ENCODE measurements at regions not wholly inside any gene's neighbourhood (a gene's known extent, or its start where the extent isn't known, plus 50 kb on each side); places are given as distances from the start of the nearest gene placed in this dataset.
A peak's percentile ranks its signal among the peaks of the same experiment; 100 is the strongest.
"Not testable (repeated sequence)": the region's sequence is repeated elsewhere in the genome, so short reads cannot be mapped to it uniquely, and the experiment has no call there.

DNA sequence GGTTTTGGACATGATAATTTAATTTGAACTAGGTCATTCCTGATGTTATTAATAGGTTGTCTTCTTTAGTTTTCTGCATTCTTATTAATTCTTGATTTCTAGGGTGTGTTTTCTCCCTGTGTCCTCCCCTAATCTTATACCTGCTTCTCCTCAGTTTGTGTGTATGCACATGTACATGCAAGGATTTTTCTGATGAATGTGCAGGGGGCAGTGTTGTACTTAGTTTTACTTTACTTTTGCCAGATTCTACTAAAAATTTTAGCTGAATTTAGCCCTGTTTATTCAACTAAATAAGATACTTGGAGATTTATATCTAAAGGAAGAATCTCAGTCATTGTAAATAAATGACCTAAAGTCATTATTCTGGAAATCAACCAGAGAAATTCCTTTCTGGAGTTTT is 144.8 kb downstream of the SEPTIN7 start:
- H3K27me3 ChIP-seq, H3K9me3 ChIP-seq, H3K36me3 ChIP-seq, H3K4me3 ChIP-seq, DNase-seq: not testable (repeated sequence)

DNA sequence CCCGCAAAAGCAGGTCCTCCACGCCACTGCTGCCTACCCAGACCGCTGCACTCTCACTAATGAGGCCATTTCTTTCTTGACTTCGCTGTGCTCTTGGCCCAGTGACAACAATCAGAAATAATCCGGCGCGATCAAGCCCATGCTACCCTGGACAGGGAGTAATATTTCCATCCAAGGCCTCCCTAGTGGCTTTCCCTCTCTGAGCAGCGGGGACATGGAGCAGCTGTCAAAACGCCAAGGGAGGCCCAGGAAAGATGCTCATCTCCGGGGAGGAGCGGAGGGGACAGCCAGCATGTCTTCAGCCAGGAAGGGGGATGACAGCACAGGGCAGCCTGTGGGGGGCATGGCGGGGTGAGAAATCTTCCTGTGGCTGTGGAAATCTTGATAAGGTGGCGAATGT is 154.9 kb downstream of the SEPTIN7 start:
- H3K4me3 ChIP-seq, H3K36me3 ChIP-seq, DNase-seq, H3K27me3 ChIP-seq, H3K9me3 ChIP-seq: not testable (repeated sequence)

DNA sequence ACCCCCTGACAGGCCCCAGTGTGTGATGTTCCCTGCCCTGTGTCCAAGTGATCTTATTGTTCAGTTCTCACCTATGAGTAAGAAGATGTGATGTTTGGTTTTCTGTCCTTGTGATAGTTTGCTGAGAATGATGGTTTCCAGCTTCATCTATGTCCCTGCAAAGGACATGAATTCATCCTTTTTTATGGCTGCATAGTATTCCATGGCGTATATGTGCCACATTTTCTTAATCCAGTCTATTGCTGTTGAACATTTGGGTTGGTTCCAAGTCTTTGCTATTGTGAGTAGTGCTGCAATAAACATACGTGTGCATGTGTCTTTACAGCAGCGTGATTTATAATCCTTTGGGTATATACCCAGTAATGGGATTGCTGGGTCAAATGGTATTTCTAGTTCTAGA is 156.1 kb downstream of the SEPTIN7 start:
- DNase-seq, H3K4me3 ChIP-seq, H3K27me3 ChIP-seq, H3K36me3 ChIP-seq, H3K9me3 ChIP-seq: not testable (repeated sequence)

DNA sequence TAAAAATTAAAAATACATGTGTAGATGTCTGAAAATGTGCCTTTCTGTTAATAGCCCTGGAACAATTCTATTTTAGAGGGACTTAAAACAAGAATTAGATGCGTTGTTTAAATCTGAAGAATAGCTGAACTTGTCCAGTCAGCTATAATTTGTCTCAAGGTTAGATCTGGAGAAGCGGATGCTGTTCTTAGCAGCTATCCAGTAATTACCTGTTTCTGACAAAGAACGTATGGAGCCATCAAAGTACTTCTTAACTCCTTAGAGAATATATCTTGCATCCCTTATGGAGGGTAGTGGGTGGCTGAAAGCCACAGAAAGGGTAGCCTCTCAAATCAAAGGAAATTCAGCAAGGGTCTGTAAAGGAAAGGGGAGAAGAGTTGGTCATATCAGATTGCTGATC is 160.4 kb downstream of the SEPTIN7 start:
- H3K36me3 ChIP-seq, H3K9me3 ChIP-seq, H3K27me3 ChIP-seq, DNase-seq, H3K4me3 ChIP-seq: not testable (repeated sequence)

DNA sequence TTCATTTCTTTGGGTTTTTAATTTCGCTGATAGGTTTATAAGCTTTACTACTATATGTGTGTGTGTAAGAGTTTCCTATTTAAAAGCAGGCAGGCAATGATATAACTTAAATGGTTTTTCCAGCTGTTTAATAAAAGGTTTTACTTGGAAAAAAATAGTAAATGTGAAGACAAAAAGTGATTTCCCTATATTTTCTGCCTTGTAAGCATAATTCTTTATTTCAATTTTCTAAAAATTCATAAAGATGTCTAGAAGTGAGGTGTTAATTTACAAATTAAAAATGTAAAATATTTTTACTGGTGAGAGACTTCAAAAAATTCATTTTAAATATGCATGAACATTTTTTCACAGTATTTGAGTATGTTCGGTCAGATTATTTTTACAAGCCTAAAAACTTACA is 161.8 kb downstream of the SEPTIN7 start:
- not testable (repeated sequence) for DNase-seq, H3K36me3 ChIP-seq, H3K27me3 ChIP-seq, H3K9me3 ChIP-seq, H3K4me3 ChIP-seq

DNA sequence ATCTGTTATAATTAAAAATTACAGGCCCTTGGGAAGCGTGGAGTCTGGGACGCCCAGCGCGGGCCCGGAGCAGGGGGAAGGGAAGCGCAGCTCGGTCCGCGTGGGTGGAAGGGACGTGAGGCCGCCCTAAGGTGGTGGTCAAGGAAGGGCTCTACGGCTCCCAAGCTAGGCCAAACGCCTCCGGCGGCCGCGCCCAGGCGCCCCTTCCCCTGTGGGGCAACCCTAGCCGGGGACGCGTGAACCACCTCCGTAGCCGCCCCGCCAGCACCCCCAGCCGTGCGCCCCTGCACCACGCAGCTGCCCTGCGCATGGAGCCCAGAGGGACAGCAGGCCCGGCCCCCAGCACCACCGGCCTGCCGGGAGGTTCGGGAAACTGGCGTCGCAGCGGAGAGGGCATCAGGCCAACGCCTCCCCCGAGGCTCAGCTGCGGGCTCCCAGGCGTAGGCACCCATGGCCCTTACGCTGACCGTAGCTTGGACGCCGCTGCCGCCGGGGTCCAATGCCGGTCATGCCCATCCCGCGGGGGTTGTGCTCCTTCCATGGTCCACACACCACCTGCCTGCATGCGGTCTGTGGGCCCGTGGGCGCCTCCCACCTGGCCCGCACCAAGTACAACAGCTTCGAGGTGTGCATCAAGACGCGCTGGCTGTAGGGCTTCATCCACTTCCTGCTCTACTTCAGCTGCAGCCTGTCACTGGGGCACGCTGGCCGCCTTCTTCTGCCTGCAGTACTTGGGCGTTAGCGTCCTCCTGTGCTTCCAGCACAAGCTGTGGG is 166.7 kb downstream of the SEPTIN7 start:
- DNase-seq: no peak

DNA sequence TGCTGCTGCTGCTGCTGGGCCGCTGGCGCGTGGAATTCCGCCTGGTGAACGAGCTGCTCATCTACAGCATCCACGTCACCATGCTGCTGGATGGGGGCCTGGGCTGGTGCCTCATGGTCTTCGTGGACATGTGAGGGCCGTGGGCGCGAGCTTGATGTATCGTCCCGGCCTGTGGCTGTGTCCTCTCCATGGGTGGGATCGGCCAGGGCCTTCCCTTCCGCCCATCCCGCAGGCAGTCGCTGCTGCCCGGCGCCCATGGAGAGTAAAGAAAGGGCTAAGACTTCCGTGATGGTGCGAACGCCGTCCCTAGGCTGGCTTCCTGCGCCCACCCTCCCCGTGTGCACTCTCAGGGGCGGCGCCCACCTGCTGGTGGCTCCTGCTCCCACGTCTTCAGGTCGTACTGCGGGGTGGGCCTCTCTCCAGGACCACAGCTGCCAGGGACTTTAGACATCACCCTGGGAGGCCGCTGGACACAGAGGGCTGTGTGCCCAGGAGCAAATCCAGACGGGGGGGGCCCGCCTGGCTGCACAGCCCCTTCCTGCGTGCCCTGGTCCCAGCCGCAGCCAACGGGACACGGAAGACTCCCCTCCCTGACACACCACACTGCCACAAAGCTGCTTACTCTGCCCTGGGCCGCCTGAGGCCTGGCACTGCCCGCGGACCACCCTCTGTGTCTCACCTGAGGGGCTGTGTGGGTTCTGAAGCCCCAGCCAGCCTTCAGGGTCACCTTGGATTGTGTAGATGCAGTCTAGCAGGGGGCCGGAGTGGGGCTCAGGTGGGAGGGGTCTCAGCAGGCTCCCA is 167.5 kb downstream of the SEPTIN7 start:
- DNase-seq: no peak
- Histone ChIP-seq H3K36me3 (no peaks in the 10 kb centered on the region), H3K27me3 (no peaks in the 10 kb centered on the region), H3K4me3 (no peak overlapping the region), H3K9me3 (no peaks in the 10 kb centered on the region)

More for the DNA sequence above, 166.7 kb downstream of the SEPTIN7 start:
- no peaks in the 10 kb centered on the region for H3K27me3 ChIP-seq
- no peaks in the 10 kb centered on the region for H3K9me3 ChIP-seq
- no peak overlapping the region for H3K4me3 ChIP-seq
- H3K36me3 ChIP-seq: no peaks in the 10 kb centered on the region

DNA sequence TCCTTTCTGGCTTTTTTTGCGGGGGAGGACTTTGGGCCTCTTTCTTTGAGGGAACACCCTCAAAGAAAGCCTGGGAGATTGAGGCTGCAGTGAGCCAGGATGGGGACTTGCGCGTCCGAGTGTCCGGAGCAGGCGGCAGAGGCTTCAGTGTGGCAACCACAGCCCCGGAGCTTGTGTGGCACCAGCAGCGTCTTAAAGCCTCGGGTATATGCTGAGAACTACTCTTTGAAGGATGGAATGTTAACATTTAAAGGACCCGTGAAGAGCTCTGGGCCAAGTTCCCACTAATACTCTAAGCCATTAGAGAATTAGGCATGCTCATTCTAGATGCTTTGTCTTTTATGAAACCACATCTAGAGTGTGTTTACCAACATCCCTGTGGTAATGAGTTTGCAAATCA is 168.2 kb downstream of the SEPTIN7 start:
- Histone ChIP-seq H3K4me3 (no peak overlapping the region), H3K36me3 (no peaks in the 10 kb centered on the region), H3K9me3 (no peaks in the 10 kb centered on the region), H3K27me3 (no peaks in the 10 kb centered on the region)
- DNase-seq: no peak

DNA sequence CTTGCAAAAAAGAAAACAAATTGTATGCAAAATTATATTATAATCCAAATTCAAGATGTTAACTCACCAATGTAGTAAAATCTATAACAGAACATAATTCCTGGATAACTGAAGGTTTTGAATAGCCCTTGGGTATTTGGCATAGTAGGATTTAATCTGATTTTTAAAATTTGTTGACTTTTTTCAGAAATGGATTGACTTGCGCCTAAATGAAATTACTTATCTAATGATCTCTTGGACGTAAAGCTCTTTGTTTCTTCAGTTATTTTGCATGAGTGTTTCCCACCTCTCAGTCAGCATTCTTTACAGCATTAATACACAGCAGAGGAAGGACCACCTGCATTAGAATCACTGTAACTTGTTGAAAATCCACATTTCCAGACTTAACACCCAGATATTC is 169.6 kb downstream of the SEPTIN7 start:
- no peaks in the 10 kb centered on the region for H3K36me3 ChIP-seq
- H3K9me3 ChIP-seq: no peaks in the 10 kb centered on the region

DNA sequence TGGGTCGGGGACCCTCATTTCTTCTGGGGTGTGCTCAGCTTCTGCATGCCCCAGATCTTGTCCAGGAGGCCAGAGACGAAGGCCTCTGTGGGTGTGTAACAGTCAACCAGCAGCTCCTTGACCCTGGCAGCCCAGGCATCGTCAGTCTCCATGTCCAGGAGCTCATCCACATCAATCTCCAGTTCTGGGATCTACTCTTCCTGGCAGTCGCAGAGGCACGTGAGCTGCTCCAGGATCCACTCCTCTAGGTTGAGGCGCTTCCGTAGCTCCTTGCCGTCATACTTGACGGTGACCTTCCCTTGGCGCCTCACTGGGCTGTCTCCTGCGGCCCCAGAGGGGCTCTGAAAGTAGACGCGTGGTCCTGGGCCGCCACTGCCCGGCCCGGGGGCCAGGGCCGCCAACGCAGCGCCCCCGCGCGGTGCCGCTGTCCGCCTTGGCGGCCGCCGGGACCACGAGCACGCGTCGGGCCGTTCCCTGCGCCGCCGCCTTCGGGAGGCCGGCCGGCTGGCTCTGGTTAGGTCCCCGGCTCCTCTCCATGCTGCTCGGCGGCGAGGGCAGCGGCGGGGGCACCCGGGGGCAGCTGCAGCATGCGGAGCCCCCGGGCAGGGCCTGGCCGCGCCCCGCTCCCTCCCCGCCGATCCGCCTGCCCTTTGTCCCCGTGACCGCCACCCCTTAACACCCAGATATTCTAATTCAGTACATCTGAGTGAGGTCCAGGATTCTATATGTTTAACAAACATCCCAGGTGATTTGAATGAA is 170.5 kb downstream of the SEPTIN7 start:
- DNase-seq: no peak
- Histone ChIP-seq H3K4me3 (no peak overlapping the region), H3K36me3 (no peaks in the 10 kb centered on the region)

More for the DNA sequence above, 169.6 kb downstream of the SEPTIN7 start:
- no peak for DNase-seq
- no peaks in the 10 kb centered on the region for H3K27me3 ChIP-seq
- no peak overlapping the region for H3K4me3 ChIP-seq

DNA sequence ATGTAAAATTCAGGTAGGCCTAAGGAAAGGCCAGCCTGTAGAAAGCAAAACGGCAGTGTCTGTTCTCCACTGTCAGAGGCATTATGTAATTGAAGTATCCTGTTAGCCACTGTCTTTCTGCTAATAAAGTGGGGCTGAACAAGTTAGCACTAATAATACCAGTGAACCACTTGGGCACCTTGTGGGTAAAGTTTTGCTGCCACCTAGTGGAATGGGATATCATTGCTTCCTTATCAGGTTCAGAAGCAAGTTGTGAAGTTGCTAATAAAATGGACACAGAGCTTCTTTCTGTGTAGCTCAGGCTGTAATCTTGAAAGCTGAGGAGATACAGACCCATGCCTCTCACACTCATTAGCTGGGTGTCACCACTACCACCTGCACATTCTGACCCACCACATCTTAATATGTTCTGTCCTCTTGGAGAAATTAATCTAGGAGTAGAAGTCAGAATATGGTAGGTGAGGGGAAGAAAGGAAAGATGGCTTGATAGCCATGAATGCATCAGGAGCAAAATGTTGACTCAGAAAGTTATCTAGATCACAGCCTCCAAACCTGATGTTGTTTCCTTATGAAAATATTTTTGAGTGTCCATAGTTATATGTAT is 175.1 kb downstream of the SEPTIN7 start:
- peaks cover 2% of the 10 kb centered on the region for H3K27me3 ChIP-seq
- H3K9me3 ChIP-seq: no peaks in the 10 kb centered on the region
- no peaks in the 10 kb centered on the region for H3K36me3 ChIP-seq
- peak; percentile 23 for DNase-seq
- no peak overlapping the region for H3K4me3 ChIP-seq

More for the DNA sequence above, 170.5 kb downstream of the SEPTIN7 start:
- Histone ChIP-seq H3K27me3 (peaks cover 2% of the 10 kb centered on the region), H3K9me3 (no peaks in the 10 kb centered on the region)

DNA sequence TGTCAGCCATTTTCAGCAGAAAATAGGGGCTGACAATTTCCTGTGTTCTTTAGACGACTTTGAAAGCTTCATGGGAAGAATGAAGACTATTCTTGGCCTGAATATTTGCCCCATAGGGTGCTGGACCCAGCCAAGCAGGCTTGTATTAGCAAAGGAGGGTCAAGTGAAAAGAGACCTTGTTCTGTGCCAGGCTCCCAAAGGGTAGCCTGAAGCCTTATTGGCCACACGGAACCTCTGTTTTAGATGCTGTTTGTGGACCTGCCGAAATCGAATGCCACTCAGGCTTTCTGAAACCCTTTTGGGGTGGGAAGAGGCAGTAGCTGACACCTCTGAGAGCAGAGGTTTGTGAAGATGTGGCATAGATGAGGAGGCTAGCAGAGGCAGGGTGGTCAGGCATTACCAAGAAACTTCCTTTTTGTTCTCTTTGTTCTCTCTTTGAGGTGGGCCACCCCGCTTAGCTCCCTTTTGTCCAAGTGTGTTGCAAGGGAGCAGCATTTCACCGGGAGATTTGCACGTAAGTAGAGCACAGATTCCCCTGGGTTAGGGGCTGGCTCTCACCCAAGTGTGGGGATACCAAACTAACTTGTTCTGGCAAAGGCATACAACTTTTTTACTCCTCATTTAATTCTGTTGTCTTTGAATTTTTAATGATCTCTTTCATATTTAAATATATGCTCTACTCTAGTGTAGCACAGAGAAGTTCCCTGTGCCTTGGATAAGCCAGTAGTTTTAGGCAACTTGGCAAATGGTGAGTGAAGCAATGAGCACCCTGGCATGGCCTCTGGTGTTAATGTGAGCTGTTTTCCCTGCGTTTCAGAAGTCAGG is 174.0 kb upstream of the EEPD1 start:
- not testable (repeated sequence) for H3K27me3 ChIP-seq, H3K4me3 ChIP-seq, DNase-seq, H3K9me3 ChIP-seq, H3K36me3 ChIP-seq

DNA sequence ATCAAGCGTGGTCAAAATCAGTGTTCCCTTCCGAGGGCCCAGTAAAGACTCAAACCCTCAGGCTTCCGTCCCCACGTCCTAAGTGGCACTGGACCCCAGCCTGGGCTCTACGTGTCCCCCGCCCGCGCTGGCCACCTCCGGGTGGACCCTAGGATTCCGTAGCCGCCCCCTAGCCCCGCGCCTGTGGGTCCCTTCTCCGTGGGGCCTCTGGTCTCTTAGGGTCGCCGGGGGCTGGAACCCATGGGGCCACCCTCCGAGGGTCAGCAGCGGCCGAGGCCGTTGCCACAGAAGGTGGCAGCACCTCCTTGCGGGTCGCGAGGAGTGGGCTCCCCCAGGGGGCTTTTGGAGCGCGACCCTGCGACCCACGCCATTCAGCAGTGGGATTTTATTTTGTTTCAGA is 170.5 kb upstream of the EEPD1 start:
- H3K36me3 ChIP-seq: no peaks in the 10 kb centered on the region
- no peak for DNase-seq

DNA sequence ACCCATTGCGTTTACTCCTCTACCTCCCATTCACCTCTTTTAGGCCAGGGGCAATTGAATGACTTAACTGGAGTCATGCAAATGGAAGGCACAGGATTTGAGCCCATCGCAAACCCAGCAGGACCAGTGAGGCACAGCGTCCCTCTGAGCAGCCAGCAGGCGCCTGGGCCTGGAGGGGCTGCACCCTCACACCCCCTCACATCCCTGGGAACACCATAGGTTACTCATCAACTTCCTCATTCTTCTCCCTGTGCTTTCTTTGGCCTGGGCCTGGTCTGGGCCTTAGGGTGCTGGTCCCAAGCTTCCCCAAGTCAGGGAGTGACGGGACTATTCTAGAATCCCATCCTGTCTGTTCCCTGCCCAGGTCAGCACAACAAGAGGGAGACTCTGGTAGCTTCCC is 169.4 kb upstream of the EEPD1 start:
- Histone ChIP-seq H3K4me3 (no peak overlapping the region), H3K36me3 (no peaks in the 10 kb centered on the region), H3K27me3 (no peaks in the 10 kb centered on the region), H3K9me3 (no peaks in the 10 kb centered on the region)
- no peak for DNase-seq

More for the DNA sequence above, 170.5 kb upstream of the EEPD1 start:
- Histone ChIP-seq H3K9me3 (no peaks in the 10 kb centered on the region), H3K4me3 (no peak overlapping the region), H3K27me3 (no peaks in the 10 kb centered on the region)

DNA sequence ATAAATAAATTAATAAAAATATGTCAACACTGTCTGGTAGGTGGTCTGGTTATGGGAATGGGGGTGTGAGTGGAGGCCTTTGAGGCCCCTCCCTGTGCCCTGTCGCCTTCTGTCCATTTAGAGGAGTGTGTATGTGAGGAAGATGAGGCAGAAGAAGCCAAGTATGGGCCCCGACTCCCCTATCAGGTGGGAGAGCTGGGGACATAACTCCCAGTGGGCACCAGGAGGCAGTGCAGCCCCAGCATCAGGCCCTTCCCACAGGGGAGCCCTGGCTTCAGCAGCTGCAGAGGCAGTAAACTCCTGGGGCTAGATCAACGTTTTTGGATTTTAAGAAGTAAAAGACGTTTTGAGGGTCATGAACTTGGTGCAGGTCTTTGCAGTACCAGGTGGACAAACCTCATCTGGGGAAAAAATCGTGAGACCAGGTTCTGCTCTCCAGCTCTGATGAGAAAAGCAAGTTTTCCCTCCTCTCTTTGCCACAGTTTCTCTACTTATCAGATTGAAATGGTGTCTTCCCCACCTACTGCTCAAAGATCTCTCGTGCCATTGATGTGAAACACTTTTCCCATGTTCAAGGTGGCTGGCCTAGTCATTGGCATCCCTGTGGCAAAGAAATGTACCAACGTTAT is 167.8 kb upstream of the EEPD1 start:
- Histone ChIP-seq H3K36me3 (no peaks in the 10 kb centered on the region), H3K27me3 (no peaks in the 10 kb centered on the region), H3K4me3 (no peak overlapping the region), H3K9me3 (no peaks in the 10 kb centered on the region)
- DNase-seq: peak; percentile 62

DNA sequence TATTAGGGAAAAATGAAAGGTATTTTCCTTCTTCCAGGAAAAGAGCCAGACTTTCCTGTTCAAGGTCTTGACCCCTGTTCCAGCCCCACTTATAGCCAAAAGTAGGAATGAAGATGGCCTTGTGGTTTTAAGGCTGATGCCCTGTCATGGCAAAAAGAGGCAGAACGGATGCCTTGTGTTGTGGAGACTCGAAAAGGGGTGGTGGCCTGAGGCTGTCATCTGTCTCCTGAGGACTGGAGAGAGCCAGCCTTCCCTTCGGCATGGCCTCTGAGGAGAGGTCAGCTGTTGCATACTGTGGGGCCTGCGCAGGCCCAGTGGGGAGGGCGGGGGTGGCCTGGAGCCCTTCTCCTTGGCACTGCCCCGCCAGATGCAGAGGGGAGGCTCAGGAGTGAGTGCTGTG is 166.0 kb upstream of the EEPD1 start:
- DNase-seq: no peak
- Histone ChIP-seq H3K4me3 (no peak overlapping the region), H3K36me3 (no peaks in the 10 kb centered on the region), H3K9me3 (no peaks in the 10 kb centered on the region), H3K27me3 (no peaks in the 10 kb centered on the region)

All from MG63 (cell line).